C4-2B (cell line): ENCODE measurements at regions not wholly inside any gene's neighbourhood (a gene's known extent, or its start where the extent isn't known, plus 50 kb on each side); places are given as distances from the start of the nearest gene placed in this dataset.

ENCODE experiments used
- ZFX ChIP-seq: fragments of 450-650 bp; IDR thresholded peaks from 2 replicates; pipeline ENCODE4 v1.6.1; 2017
- TF ChIP-seq, protein P1 (sequence below): fragments of 450-650 bp; conservative IDR thresholded peaks from 2 replicates; pipeline ENCODE4 v1.5.1; 2017; ENCODE audit warnings: mild to moderate bottlenecking

DNA sequence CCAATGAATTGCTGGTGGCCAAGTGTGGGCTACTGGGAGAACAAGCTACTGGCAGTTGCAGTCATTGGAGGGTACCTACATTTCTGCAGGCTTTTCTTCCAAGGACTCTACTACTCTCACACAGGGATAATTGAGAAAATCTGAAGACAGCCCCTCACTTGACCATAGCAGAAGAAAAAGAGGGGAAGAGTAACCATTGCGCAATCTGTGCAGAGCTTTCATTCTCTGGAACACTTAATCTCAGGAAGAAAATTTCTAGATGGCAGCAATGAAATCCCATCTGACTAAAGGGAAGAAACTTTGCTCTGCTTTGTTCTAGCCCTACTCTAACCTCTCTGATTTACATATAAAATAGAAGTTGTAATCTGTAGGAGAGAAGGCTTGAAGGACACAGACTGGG, 1239.6 kb upstream of the SORCS1 start:
- TF ChIP-seq, protein P1, sequence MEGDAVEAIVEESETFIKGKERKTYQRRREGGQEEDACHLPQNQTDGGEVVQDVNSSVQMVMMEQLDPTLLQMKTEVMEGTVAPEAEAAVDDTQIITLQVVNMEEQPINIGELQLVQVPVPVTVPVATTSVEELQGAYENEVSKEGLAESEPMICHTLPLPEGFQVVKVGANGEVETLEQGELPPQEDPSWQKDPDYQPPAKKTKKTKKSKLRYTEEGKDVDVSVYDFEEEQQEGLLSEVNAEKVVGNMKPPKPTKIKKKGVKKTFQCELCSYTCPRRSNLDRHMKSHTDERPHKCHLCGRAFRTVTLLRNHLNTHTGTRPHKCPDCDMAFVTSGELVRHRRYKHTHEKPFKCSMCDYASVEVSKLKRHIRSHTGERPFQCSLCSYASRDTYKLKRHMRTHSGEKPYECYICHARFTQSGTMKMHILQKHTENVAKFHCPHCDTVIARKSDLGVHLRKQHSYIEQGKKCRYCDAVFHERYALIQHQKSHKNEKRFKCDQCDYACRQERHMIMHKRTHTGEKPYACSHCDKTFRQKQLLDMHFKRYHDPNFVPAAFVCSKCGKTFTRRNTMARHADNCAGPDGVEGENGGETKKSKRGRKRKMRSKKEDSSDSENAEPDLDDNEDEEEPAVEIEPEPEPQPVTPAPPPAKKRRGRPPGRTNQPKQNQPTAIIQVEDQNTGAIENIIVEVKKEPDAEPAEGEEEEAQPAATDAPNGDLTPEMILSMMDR = no peak
- TF ChIP-seq ZFX = no peak
